Mesenteric fat pad (tissue), 1 donor: ENCODE measurements at regions not wholly inside any gene's neighbourhood (a gene's known extent, or its start where the extent isn't known, plus 50 kb on each side); places are given as distances from the start of the nearest gene placed in this dataset.
"Not testable (repeated sequence)": the region's sequence is repeated elsewhere in the genome, so short reads cannot be mapped to it uniquely, and the experiment has no call there.

Experiments used
- DNase-seq: peaks from one replicate; pipeline ENCODE4 v3.0.0-alpha.2; 2020; ENCODE audit warnings: low spot score
- donor health status: DM: yes; HTN: yes; CAD: no.

- DNase-seq = not testable (repeated sequence)
Measured at GRCh38 chr9:67142392-67143107, 150.2 kb upstream of the SPATA31A3 start.

- DNase-seq = not testable (repeated sequence)
Measured at GRCh38 chr9:67136376-67136775, 144.0 kb upstream of the SPATA31A3 start.

- not testable (repeated sequence) for DNase-seq
Measured at GRCh38 chr9:67133124-67133523, 140.8 kb upstream of the SPATA31A3 start.

GRCh38 chr9:67116761-67117160 lies 124.4 kb upstream of the SPATA31A3 start:
- DNase-seq = not testable (repeated sequence)

- not testable (repeated sequence) for DNase-seq
Measured at GRCh38 chr9:67112148-67112547, 119.8 kb upstream of the SPATA31A3 start.

- DNase-seq = not testable (repeated sequence)
Measured at GRCh38 chr9:67111733-67112132, 119.4 kb upstream of the SPATA31A3 start.

GRCh38 chr9:67109859-67110258 lies 117.5 kb upstream of the SPATA31A3 start:
- DNase-seq = not testable (repeated sequence)

- not testable (repeated sequence) for DNase-seq
Measured at GRCh38 chr9:67106659-67107058, 114.3 kb upstream of the SPATA31A3 start.

- DNase-seq = not testable (repeated sequence)
Measured at GRCh38 chr9:67102506-67103276, 110.3 kb upstream of the SPATA31A3 start.

- not testable (repeated sequence) for DNase-seq
Measured at GRCh38 chr9:67091104-67091503, 98.8 kb upstream of the SPATA31A3 start.

- not testable (repeated sequence) for DNase-seq
Measured at GRCh38 chr9:67086862-67087261, 94.5 kb upstream of the SPATA31A3 start.

GRCh38 chr9:67066140-67066539 lies 73.8 kb upstream of the SPATA31A3 start:
- not testable (repeated sequence) for DNase-seq

GRCh38 chr9:67058898-67059715 lies 66.8 kb upstream of the SPATA31A3 start:
- DNase-seq = not testable (repeated sequence)
